DMS 273 treated with DMSO at 0.1 percent for 48 hours (cell line): ENCODE measurements at regions not wholly inside any gene's neighbourhood (a gene's known extent, or its start where the extent isn't known, plus 50 kb on each side); places are given as distances from the start of the nearest gene placed in this dataset.
"Not testable (repeated sequence)": the region's sequence is repeated elsewhere in the genome, so short reads cannot be mapped to it uniquely, and the experiment has no call there.

Source experiments
- DNase-seq: peaks from one replicate; lab custom pipeline; 2025; lab: John Stamatoyannopoulos, UW

DNA sequence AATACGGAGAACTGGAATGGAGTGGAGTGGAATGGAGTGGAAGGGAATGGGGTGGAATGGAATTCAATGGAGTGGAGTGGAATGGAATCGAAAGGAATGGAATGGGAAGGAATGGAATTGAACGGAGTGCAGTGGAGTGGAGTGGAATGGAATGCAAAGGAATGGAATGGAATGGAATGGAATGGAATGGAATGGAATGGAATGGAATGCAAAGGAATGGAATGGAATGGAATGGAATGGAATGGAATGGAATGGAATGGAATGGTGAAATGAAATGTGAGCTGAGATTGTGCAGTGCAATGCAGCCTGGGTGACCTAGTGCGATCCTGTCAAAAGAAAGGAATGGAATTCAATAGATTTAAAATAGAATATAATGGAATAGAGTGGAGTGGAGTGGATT lies 357.3 kb upstream of the WSB1 start:
- not testable (repeated sequence) for DNase-seq

GRCh38 chr17:26937750-26938322 lies 356.1 kb upstream of the WSB1 start:
- not testable (repeated sequence) for DNase-seq

- not testable (repeated sequence) for DNase-seq
Observed at GRCh38 chr17:26939755-26940154, 354.2 kb upstream of the WSB1 start.

DNA sequence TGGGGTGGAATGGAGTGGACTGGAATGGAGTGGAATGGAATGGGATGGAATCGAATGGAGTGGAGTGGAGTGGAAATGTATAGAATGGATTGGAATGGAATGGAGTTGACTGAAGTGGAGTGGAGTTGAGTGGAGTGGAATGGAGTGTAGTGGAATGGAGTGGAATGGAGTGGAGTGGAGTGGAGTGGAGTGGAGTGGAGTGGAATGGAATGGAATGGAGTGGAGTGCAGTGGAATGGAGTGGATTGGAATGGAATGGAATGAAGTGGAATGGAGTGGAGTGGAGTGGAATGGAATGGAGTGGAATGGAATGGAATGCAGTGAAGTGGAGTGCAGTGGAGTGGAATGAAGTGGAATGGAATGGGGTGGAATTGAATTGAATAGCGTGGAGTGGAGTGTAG lies 353.3 kb upstream of the WSB1 start:
- not testable (repeated sequence) for DNase-seq

DNA sequence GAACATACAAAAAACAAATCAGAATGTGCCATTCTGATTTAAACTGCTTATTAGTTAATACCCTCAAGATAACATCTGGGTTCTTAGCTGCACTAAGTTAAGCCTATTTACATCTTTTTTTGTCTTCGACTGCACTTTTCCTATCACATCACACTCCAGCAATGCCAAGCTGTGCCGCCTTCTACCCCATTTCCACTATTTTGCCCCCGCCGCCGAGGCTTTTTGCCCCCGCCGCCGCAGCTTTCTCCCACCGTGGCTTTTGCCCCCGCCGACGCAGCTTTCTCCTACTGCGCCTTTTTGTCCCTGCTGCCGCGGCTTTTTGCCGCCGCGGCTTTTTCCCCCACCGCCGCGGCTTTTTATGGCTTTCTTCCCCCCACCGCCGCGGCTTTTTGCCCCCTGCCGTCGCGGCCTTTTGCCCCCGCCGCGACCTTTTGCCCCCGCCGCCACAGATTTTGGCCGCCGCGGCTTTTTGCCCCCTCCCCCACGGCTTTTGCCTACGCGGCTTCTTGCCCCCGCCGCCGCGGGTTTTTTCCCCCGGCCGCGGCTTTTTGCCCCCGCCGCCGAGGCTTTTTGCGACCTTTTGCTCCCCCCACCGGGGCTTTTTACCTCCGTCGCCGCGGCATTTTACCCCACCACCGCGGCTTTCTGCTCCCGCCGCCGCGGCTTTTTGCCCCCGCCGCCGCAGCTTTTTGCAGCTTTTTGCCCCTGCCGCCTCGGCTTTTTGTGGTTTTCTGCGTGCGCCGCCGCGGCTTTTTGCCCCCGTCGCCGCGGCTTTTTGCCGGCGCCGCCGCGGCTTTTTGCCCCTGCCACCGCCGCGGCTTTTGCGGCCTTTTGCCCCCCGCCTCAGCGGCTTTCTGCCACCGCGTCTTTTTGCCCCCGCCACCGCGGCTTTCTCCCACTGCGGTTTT lies 331.4 kb upstream of the WSB1 start:
- DNase-seq = no peak

DNA sequence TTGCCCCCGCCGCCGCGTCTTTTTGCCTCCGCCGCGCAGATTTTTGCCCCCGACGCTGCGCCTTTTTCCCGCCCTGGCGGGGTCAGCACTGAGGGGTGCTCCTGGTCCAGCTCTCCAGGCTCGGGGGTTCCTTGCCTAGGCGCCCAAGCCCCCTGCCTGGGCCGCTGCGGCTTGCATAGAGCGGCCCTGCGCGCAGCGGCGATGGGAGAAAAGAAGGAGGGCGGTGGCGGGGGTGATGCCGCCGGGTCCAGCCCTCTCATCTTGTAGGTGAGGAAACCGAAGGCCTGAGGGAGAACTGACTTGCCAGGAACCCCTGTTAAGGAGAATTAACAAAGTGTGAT lies 330.8 kb upstream of the WSB1 start:
- no peak for DNase-seq

- DNase-seq = not testable (repeated sequence)
Observed at GRCh38 chr17:26965898-26966624, 327.9 kb upstream of the WSB1 start.

- DNase-seq = not testable (repeated sequence)
Observed at GRCh38 chr17:26966625-26967179, 327.2 kb upstream of the WSB1 start.

DNA sequence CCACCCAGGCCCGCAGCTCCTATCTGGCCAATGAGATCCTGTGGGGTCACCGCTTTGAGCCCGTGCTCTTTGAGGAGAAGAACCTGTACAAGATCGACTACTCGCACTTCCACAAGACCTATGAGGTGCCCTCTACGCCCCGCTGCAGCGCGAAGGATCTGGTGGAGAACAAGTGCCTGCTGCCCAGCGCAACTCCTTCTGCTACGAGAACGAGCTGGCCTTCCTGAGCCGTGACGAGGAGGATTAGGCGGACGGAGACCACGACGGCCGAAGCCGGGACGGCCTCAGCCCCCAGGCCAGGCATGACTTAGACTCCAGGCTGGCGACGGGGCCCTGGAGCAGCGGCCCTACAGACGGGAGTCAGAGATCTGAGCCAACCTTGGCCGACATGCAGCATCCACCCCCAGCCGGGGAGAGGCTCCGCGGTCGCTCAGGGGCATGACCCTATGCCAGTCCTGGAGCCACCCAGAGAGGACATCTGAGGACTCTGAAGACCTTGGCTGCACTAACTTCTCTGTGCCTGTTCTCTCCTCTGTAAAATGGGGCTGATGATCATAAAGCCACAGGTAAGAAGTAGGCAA lies 312.0 kb upstream of the WSB1 start:
- DNase-seq = not testable (repeated sequence)

DNA sequence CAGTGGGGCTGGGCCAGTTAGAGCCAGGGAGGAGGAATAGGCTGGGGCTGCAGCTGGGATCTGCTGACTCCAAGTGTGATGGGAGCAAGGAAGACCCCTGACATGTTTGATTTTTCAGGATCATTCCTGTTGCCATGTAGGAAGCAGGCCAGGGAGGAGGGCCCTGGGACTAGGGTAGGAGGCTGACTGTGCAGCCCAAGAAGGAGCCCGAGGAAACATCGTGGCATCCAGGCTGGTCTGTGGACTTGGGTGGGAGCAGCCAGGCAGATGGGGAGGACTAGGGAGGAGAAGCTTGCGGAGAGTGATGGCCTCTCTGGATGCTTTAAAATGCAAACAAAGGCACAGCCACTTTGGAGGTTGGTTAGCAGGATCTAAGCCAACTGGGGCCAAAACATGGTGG lies 311.4 kb upstream of the WSB1 start:
- DNase-seq = not testable (repeated sequence)

DNA sequence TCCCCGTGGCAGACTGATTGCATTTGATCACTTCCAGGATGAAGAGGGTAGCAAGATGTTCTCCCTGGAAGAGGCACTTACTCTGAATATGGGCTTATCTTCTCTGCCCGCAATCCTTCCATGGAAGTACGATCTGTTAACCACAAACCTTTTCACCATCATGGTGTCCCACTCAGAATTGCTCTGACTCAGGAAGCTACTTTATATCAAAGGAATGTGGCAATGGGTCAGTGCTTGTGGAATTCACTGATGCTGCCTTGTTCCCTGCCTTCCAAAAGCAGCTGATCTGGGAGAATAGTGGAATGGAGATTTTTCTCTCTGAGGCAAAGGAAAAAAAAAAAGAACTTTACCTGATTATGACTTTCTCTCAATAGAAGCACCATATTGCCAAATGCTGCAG lies 306.1 kb upstream of the WSB1 start:
- not testable (repeated sequence) for DNase-seq

- DNase-seq = not testable (repeated sequence)
Observed at GRCh38 chr17:26994648-26995047, 299.3 kb upstream of the WSB1 start.

DNA sequence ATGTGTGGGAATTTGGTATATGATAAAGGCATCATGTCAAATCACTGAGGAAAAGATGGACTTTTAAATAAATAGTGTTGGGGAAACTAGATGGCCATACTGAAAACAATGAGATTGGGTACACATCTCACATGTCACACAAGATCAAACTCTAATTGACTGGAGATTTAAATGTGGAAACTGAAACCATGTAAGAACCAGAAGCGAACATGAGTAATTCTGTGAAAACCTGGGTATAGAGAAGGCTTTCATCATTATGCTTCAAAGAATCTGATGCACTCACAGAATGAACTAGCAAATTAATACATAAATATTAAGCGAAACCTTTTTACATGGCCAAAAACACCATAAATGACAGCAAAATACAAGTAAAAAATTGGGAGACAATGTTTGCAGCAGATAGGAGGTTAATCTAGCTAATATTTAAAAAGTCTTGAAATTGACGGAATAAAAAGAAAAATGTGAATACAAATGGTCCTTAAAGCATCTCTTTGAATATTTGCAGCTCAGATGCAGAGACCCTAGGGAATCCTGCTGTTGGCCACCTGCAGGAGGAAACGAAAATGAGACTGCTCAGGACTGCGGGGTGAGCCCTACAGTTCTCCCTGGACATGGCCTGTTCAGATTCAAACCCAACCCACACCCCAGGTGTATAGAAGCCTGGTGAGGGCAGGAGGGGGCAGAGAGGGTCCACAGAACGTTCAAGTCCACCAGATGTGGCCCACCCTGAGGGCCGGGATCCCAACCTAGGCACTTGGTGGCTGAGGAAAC lies 297.6 kb upstream of the WSB1 start:
- not testable (repeated sequence) for DNase-seq

GRCh38 chr17:27007734-27008531 lies 286.0 kb upstream of the WSB1 start:
- not testable (repeated sequence) for DNase-seq

- DNase-seq = no peak
Observed at GRCh38 chr17:27009087-27009486, 284.8 kb upstream of the WSB1 start.

- DNase-seq = not testable (repeated sequence)
Observed at GRCh38 chr17:27010138-27010537, 283.8 kb upstream of the WSB1 start.

DNA sequence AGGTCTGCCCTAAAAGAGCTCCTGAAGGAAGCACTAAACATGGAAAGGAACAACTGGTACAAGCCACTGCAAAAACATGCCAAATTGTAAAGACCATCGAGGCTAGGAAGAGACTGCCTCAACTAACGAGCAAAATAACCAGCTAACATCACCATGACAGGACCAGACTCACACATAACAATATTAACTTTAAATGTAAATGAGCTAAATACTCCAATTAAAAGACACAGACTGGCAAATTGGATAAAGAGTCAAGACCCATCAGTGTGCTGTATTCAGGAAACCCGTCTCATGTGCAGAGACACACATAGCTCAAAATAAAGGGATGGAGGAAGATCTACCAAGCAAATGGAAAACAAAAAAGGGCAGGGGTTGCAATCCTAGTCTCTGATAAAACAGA lies 263.4 kb upstream of the WSB1 start:
- DNase-seq = not testable (repeated sequence)

DNA sequence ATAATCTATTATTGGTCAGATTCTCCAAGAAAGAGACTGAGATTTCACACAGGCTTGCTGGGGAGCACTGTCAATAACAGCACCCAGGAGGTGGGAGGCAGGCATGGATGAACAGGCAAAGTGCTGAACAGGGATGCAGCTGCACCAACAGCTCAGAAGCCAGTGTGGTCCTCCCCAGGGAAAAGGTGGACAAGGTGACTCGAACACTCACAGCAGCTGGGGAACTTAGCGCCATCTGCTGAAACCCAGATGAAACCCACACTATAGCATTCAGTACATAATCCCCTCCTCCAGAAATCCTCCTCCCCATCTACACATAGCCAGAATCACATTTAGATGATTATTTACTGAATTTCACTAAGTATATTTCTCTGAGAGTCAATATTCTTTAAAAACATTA lies 255.2 kb upstream of the WSB1 start:
- DNase-seq = no peak

- not testable (repeated sequence) for DNase-seq
Observed at GRCh38 chr17:27045039-27045438, 248.9 kb upstream of the WSB1 start.

GRCh38 chr17:27049104-27049784 lies 244.7 kb upstream of the WSB1 start:
- no peak for DNase-seq
